ENCODE measurements at regions not wholly inside any gene's neighbourhood (a gene's known extent, or its start where the extent isn't known, plus 50 kb on each side); places are given as distances from the start of the nearest gene placed in this dataset.

GRCh38 chr9:109953300-109953699 lies 173.3 kb downstream of the PALM2AKAP2 start:
- TF ChIP-seq CTCF (IDR thresholded peaks at IDR 0.05): no peak
- no peaks in the 10 kb centered on the region for H3K27me3 ChIP-seq (ENCODE audit: control insufficient read depth, insufficient read depth, low read length)
- H3K9ac ChIP-seq: no peak overlapping the region
- no peak overlapping the region for H2AFZ ChIP-seq
- H3K27ac ChIP-seq: no peak overlapping the region
- H3K4me2 ChIP-seq (ENCODE audit: low read length): no peak overlapping the region
- no peaks in the 10 kb centered on the region for H3K36me3 ChIP-seq (ENCODE audit: control insufficient read depth, insufficient read depth, low read length)
- no peaks in the 10 kb centered on the region for H3K4me1 ChIP-seq
- H3K79me2 ChIP-seq: no peaks in the 10 kb centered on the region
- no peaks in the 10 kb centered on the region for H3K9me3 ChIP-seq (ENCODE audit: control insufficient read depth, low read length)
- no peak overlapping the region for H3K4me3 ChIP-seq (ENCODE audit: low read depth, low read length)

DNA sequence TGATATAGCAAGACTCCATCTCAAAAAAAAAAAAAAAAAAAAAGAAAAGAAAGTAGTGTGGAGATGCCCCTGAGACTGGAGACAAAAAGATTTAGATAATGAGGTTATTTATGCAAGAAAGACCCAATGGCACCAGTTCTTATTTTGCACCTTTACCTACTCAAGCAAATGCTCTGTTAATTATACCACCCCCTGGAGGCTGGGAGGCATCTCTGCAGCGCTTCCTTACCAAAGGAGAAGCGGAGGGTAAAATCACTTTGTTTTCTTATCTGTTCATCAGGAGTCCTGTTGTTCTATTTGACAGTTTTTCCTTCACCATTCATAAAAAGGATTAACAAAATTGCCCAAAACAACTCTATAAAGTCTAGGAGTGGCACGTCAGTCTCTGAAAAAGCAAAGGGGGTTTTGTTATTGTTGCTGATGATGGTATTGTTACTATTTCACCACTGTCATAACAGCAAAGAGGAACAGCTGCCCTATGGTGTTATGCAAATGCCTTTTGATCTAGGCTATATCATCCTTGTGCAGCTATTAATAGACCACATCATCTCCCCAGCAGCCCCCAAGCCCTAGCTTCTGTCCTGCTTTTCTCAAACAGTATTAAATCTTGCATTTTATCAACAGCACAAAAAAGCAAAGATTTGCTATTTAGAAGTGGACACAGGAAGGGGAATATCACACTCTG lies 174.0 kb downstream of the PALM2AKAP2 start:
- no peak overlapping the region for H3K27ac ChIP-seq
- H3K4me1 ChIP-seq: no peaks in the 10 kb centered on the region
- H2AFZ ChIP-seq: no peak overlapping the region
- no peak overlapping the region for H3K9ac ChIP-seq
- TF ChIP-seq CTCF (IDR thresholded peaks at IDR 0.05): no peak
- no peak overlapping the region for H3K4me2 ChIP-seq (ENCODE audit: low read length)
- H3K79me2 ChIP-seq: no peaks in the 10 kb centered on the region
- H3K27me3 ChIP-seq (ENCODE audit: control insufficient read depth, insufficient read depth, low read length): no peaks in the 10 kb centered on the region
- no peak overlapping the region for H3K4me3 ChIP-seq (ENCODE audit: low read depth, low read length)
- H3K9me3 ChIP-seq (ENCODE audit: control insufficient read depth, low read length): no peaks in the 10 kb centered on the region
- no peaks in the 10 kb centered on the region for H3K36me3 ChIP-seq (ENCODE audit: control insufficient read depth, insufficient read depth, low read length)

GRCh38 chr9:109956717-109957440 lies 176.9 kb downstream of the PALM2AKAP2 start:
- Histone ChIP-seq H3K27ac (no peak overlapping the region), H3K9ac (no peak overlapping the region), H3K9me3 (ENCODE audit: control insufficient read depth, low read length) (no peaks in the 10 kb centered on the region), H2AFZ (no peak overlapping the region), H3K27me3 (ENCODE audit: control insufficient read depth, insufficient read depth, low read length) (no peaks in the 10 kb centered on the region), H3K4me2 (ENCODE audit: low read length) (no peak overlapping the region), H3K36me3 (ENCODE audit: control insufficient read depth, insufficient read depth, low read length) (no peaks in the 10 kb centered on the region), H3K4me1 (no peaks in the 10 kb centered on the region), H3K4me3 (ENCODE audit: low read depth, low read length) (no peak overlapping the region), H3K79me2 (no peaks in the 10 kb centered on the region)
- no peak for TF ChIP-seq CTCF (IDR thresholded peaks at IDR 0.05)

- no peak for TF ChIP-seq CTCF (IDR thresholded peaks at IDR 0.05)
- Histone ChIP-seq H3K4me1 (no peaks in the 10 kb centered on the region), H3K27me3 (ENCODE audit: control insufficient read depth, insufficient read depth, low read length) (no peaks in the 10 kb centered on the region), H3K4me3 (ENCODE audit: low read depth, low read length) (no peak overlapping the region), H3K36me3 (ENCODE audit: control insufficient read depth, insufficient read depth, low read length) (no peaks in the 10 kb centered on the region), H3K9ac (no peak overlapping the region), H3K4me2 (ENCODE audit: low read length) (no peak overlapping the region), H3K27ac (no peak overlapping the region), H3K9me3 (ENCODE audit: control insufficient read depth, low read length) (no peaks in the 10 kb centered on the region), H2AFZ (no peak overlapping the region), H3K79me2 (no peaks in the 10 kb centered on the region)
These were observed 179.7 kb downstream of the PALM2AKAP2 start for GRCh38 chr9:109959679-109960078.

All from parathyroid adenoma (tissue), 2 donors.